SU-DHL-6 (cell line): ENCODE measurements at regions not wholly inside any gene's neighbourhood (a gene's known extent, or its start where the extent isn't known, plus 50 kb on each side); places are given as distances from the start of the nearest gene placed in this dataset.

Experiments used
- EZH2phosphoT487 ChIP-seq: fragments of 200-600 bp; sonication (generic), shearing (Covaris generic); conservative IDR thresholded peaks from 2 replicates; pipeline ENCODE4 v1.6.1; 2018; ENCODE audit warnings: mild to moderate bottlenecking, antibody characterized with exemption, low read length, moderate library complexity, mixed read lengths
- TF ChIP-seq, protein P1 (sequence below): fragments of 200-600 bp; sonication (generic); IDR thresholded peaks from one replicate; pipeline ENCODE4 v1.5.1; 2017; ENCODE audit warnings: antibody characterized with exemption, mild to moderate bottlenecking, low read length, moderate library complexity; ENCODE audit not compliant: insufficient read depth, poor library complexity, severe bottlenecking

DNA sequence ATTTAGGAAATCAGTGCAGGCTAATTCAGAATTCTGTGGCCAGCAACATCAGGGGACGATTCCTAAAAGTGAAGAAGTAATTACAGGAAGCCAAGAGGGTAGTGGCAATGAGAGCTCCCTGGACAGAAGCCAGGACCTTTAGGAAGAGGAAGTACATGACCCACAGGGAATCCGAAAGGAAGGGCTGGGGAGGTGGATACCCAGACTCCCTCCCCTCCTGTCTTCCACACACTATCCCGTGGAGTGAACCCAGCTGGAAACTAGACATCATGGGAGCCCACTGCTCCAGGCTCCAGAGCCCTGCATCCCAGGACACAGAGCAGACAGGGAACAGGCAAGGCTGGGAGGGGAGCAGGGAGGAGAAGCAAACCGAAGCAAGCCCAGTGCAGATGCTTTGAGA, 83.0 kb downstream of the SNX5 start:
- TF ChIP-seq, protein P1, sequence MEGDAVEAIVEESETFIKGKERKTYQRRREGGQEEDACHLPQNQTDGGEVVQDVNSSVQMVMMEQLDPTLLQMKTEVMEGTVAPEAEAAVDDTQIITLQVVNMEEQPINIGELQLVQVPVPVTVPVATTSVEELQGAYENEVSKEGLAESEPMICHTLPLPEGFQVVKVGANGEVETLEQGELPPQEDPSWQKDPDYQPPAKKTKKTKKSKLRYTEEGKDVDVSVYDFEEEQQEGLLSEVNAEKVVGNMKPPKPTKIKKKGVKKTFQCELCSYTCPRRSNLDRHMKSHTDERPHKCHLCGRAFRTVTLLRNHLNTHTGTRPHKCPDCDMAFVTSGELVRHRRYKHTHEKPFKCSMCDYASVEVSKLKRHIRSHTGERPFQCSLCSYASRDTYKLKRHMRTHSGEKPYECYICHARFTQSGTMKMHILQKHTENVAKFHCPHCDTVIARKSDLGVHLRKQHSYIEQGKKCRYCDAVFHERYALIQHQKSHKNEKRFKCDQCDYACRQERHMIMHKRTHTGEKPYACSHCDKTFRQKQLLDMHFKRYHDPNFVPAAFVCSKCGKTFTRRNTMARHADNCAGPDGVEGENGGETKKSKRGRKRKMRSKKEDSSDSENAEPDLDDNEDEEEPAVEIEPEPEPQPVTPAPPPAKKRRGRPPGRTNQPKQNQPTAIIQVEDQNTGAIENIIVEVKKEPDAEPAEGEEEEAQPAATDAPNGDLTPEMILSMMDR, result no peak
- TF ChIP-seq EZH2phosphoT487, result no peak
